A549 (cell line): ENCODE measurements at regions not wholly inside any gene's neighbourhood (a gene's known extent, or its start where the extent isn't known, plus 50 kb on each side); places are given as distances from the start of the nearest gene placed in this dataset.
A peak's percentile ranks its signal among the peaks of the same experiment; 100 is the strongest.

Experiments
- ATAC-seq, 2 experiments: fragments of 200-7000 bp in 1 of 2; fragments of >200 bp in 1 of 2; cut with Nextera tagmentation in 1 of 2; cut with Tn5 transposase in 1 of 2; 3 replicates each; pipeline versions ENCODE4 v1.8.0 to v1.9.1; 2018 to 2020; ENCODE audit warnings: mild to moderate bottlenecking in 1 of 2, moderate library complexity in 1 of 2
- CTCF ChIA-PET: fragments of 300-600 bp; sonication (Branson Sonifier 250); formaldehyde crosslinking; extraction: SDS; loops from one replicate; lab custom pipeline; 2021; ENCODE audit warnings: antibody characterized with exemption, inconsistent platforms; lab: Yijun Ruan, JAX
- POLR2A ChIA-PET: fragments of 350-600 bp; formaldehyde crosslinking; extraction: SDS; loops from one replicate; lab custom pipeline; 2021; ENCODE audit warnings: antibody characterized with exemption, inconsistent platforms; lab: Yijun Ruan, JAX
- DNase-seq, 2 experiments: peaks; one replicate each; pipeline versions ENCODE4 v3.0.0 to v3.0.0-alpha.2; 2011 to 2016; ENCODE audit warnings: low read depth in 1 of 2, low spot score in 1 of 2
- FAIRE-seq: peaks from 2 replicates; lab custom pipeline; 2011; peaks lifted over from hg19 to GRCh38; lab: Jason Lieb, UNC
- H3K27ac ChIP-seq, 2 experiments: fragments of >200 bp; sonication (Bioruptor Twin); formaldehyde crosslinking; 3 replicates each; pipeline ENCODE4 v1.5.1; 2016 to 2017
- H3K4me1 ChIP-seq: fragments of >200 bp; sonication (Bioruptor Twin); formaldehyde crosslinking; 3 replicates; pipeline ENCODE4 v1.6.1; 2016
- H3K4me2 ChIP-seq: fragments of >200 bp; sonication (Bioruptor Twin); formaldehyde crosslinking; 3 replicates; pipeline ENCODE4 v1.6.1; 2016
- H3K4me3 ChIP-seq: fragments of >200 bp; sonication (Bioruptor Twin); formaldehyde crosslinking; 3 replicates; pipeline ENCODE4 v1.5.1; 2016
- H3K9me3 ChIP-seq: fragments of >200 bp; sonication (Bioruptor Twin); formaldehyde crosslinking; 3 replicates; pipeline ENCODE4 v1.6.1; 2016
- CTCF ChIP-seq: fragments of >200 bp; sonication (Bioruptor Twin); formaldehyde crosslinking; IDR thresholded peaks from 3 replicates; pipeline ENCODE4 v1.5.1; 2016
- ESRRA ChIP-seq: fragments of 150-350 bp; IDR thresholded peaks from 2 replicates; pipeline ENCODE4 v1.6.1; 2014; ENCODE audit warnings: mild to moderate bottlenecking, low read length, borderline replicate concordance
- FOSL2 ChIP-seq, 2 experiments: fragments of 450-650 bp in 1 of 2; fragments of >200 bp in 1 of 2; sonication (Bioruptor Twin) in 1 of 2; formaldehyde crosslinking; IDR thresholded peaks; 2 replicates each; pipeline versions ENCODE4 v1.5.0 to v1.6.1; 2016 to 2020; ENCODE audit warnings: mild to moderate bottlenecking in 1 of 2, moderate library complexity in 1 of 2
- HEYL ChIP-seq: fragments of 250-450 bp; sonication (Bioruptor Pico); IDR thresholded peaks from 2 replicates; pipeline ENCODE4 v1.8.0; 2021; ENCODE audit warnings: mild to moderate bottlenecking, moderate library complexity
- HOXA7 ChIP-seq: fragments of 250-450 bp; sonication (Bioruptor Pico); IDR thresholded peaks from 2 replicates; pipeline ENCODE4 v1.5.0; 2020; ENCODE audit warnings: mild to moderate bottlenecking, moderate library complexity
- JUN ChIP-seq, 2 experiments: fragments of >200 bp; sonication (Bioruptor Twin); formaldehyde crosslinking; IDR thresholded peaks; 2 replicates in 1 of 2; 3 replicates in 1 of 2; pipeline ENCODE4 v1.6.1; 2016 to 2017
- MAFK ChIP-seq: fragments of 450-650 bp; IDR thresholded peaks from 2 replicates; pipeline ENCODE4 v1.6.1; 2014; ENCODE audit not compliant: partially characterized antibody
- MYC ChIP-seq: IDR thresholded peaks from 2 replicates; pipeline ENCODE4 v1.6.1; 2012; ENCODE audit warnings: mild to moderate bottlenecking, inconsistent platforms, low read length, improper control_type of control experiment, borderline replicate concordance
- NR3C1 ChIP-seq: fragments of >200 bp; sonication (Bioruptor Twin); formaldehyde crosslinking; IDR thresholded peaks from 3 replicates; pipeline ENCODE4 v1.6.1; 2017
- RAD21 ChIP-seq, 2 experiments: fragments of >200 bp in 1 of 2; sonication (Bioruptor Twin) in 1 of 2; formaldehyde crosslinking in 1 of 2; IDR thresholded peaks in 1 of 2; conservative IDR thresholded peaks in 1 of 2; 2 replicates in 1 of 2; 3 replicates in 1 of 2; pipeline ENCODE4 v1.6.1; 2012 to 2018; ENCODE audit warnings: inconsistent platforms in 1 of 2
- RFX5 ChIP-seq: fragments of 450-650 bp; IDR thresholded peaks from 2 replicates; pipeline ENCODE4 v1.7.1; 2014; ENCODE audit warnings: antibody characterized with exemption, mild to moderate bottlenecking, moderate library complexity
- RNF2 ChIP-seq: fragments of 200-600 bp; sonication (generic); IDR thresholded peaks from 2 replicates; pipeline ENCODE4 v1.6.1; 2016; ENCODE audit warnings: low read depth, mild to moderate bottlenecking, antibody characterized with exemption, moderate library complexity, borderline replicate concordance
- ZC3H11A ChIP-seq: fragments of 450-650 bp; IDR thresholded peaks from 2 replicates; pipeline ENCODE4 v1.6.1; 2014; ENCODE audit warnings: antibody characterized with exemption, mild to moderate bottlenecking
- ZSCAN20 ChIP-seq: fragments of 250-450 bp; sonication (Bioruptor Pico); IDR thresholded peaks from 2 replicates; pipeline ENCODE4 v1.8.0; 2022; ENCODE audit warnings: mild to moderate bottlenecking, moderate library complexity
- WGBS: methylation state at CpG from one replicate; pipeline ENCODE4 v1.1.6; 2017; ENCODE audit errors: missing lambda C conversion rate; 5-methylcytosine and 5-hydroxymethylcytosine counted together
- TF ChIP-seq, protein P1 (sequence below): IDR thresholded peaks from 2 replicates; pipeline ENCODE4 v1.6.1; 2012
- TF ChIP-seq, protein P2 (sequence below): fragments of 200-600 bp; sonication (generic); IDR thresholded peaks from 2 replicates; pipeline ENCODE4 v1.6.1; 2016; ENCODE audit warnings: antibody characterized with exemption, mild to moderate bottlenecking, moderate library complexity
- TF ChIP-seq, protein P3 (sequence below): fragments of >200 bp; sonication (Bioruptor Twin); formaldehyde crosslinking; IDR thresholded peaks from 3 replicates; pipeline ENCODE4 v1.6.1; 2016

GRCh38 chr1:234735476-234735875 is 125.5 kb upstream of the IRF2BP2 start:
- Histone ChIP-seq H3K4me3 (no peak overlapping the region), H3K4me1 (peaks cover 16% of the 10 kb centered on the region), H3K4me2 (no peak overlapping the region), H3K9me3 (no peaks in the 10 kb centered on the region), H3K27ac (peak overlapping the region in 1 of 2 experiments; percentile 10; a peak in 3 of 6 replicates)
- ChIA-PET POLR2A (interaction anchor here (0.5 to 2.0 kb wide), 3 partner anchors 11 to 124 kb away, joined by 3 to 7 read pairs (median 3); no protein-coding TSS in a partner anchor), CTCF (interaction anchor here (1.3 kb wide), 2 partner anchors 236 to 358 kb away, joined by 3 read pairs; no protein-coding TSS in a partner anchor)
- TF ChIP-seq NR3C1 (no peak), ZC3H11A (no peak), ZSCAN20 (CRISPR knock-in tag) (no peak), MAFK (no peak), CTCF (no peak)
- 97% methylated on average over 14 of the region's 14 CpGs for WGBS
- ATAC-seq (no peak), FAIRE-seq (no peak), DNase-seq (no peak)

DNA sequence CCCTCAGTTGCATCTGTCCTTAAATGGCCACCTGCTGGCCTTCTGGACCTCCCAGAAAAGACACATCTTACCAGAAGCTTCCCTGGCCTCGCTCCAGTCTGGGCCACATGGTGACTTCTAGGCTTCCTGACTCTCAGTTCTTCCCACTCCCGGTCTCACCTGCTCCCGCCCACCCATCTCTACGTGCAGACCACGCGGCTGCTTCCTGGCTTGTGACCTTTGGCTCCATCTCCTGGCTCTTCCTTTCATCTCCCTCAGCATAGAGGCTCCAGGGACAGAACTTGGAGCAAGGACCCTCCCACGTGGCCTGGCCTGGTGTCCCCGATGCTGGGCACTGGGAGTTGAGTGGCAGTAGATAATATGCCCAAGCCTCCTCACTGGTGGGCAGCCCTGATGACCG is 124.9 kb upstream of the IRF2BP2 start:
- ChIA-PET POLR2A (interaction anchor here (0.5 to 2.0 kb wide), 3 partner anchors 11 to 123 kb away, joined by 3 to 7 read pairs (median 3); no protein-coding TSS in a partner anchor), CTCF (interaction anchor here (1.3 kb wide), 2 partner anchors 235 to 358 kb away, joined by 3 read pairs; no protein-coding TSS in a partner anchor)
- no peak for TF ChIP-seq FOSL2 (IDR thresholded peaks at IDR 0.05)
- TF ChIP-seq FOSL2 (CRISPR knock-in tag; IDR thresholded peaks at IDR 0.05), result no peak
- no peak for TF ChIP-seq RFX5
- TF ChIP-seq RAD21 (conservative IDR thresholded peaks at IDR 0.05 in 1 of 2, IDR thresholded peaks at IDR 0.05 in 1 of 2), result peak in 1 of 2 experiments; percentile 14; a peak in 1 of 5 replicates
- TF ChIP-seq, protein P1, sequence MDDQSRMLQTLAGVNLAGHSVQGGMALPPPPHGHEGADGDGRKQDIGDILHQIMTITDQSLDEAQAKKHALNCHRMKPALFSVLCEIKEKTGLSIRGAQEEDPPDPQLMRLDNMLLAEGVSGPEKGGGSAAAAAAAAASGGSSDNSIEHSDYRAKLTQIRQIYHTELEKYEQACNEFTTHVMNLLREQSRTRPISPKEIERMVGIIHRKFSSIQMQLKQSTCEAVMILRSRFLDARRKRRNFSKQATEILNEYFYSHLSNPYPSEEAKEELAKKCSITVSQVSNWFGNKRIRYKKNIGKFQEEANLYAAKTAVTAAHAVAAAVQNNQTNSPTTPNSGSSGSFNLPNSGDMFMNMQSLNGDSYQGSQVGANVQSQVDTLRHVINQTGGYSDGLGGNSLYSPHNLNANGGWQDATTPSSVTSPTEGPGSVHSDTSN, result no peak
- Histone ChIP-seq H3K4me2 (no peak overlapping the region), H3K4me1 (peaks cover 16% of the 10 kb centered on the region), H3K27ac (peak overlapping the region in 1 of 2 experiments; percentile 54; a peak in 3 of 6 replicates), H3K9me3 (no peaks in the 10 kb centered on the region), H3K4me3 (no peak overlapping the region)
- ATAC-seq, result no peak
- no peak for FAIRE-seq
- WGBS, result 89% methylated on average over 9 of the region's 9 CpGs
- DNase-seq, result no peak

GRCh38 chr1:234734412-234734835 is 124.4 kb upstream of the IRF2BP2 start:
- no peak for TF ChIP-seq MYC
- no peak for TF ChIP-seq RNF2
- no peak for TF ChIP-seq JUN (IDR thresholded peaks at IDR 0.05)
- TF ChIP-seq, protein P2, sequence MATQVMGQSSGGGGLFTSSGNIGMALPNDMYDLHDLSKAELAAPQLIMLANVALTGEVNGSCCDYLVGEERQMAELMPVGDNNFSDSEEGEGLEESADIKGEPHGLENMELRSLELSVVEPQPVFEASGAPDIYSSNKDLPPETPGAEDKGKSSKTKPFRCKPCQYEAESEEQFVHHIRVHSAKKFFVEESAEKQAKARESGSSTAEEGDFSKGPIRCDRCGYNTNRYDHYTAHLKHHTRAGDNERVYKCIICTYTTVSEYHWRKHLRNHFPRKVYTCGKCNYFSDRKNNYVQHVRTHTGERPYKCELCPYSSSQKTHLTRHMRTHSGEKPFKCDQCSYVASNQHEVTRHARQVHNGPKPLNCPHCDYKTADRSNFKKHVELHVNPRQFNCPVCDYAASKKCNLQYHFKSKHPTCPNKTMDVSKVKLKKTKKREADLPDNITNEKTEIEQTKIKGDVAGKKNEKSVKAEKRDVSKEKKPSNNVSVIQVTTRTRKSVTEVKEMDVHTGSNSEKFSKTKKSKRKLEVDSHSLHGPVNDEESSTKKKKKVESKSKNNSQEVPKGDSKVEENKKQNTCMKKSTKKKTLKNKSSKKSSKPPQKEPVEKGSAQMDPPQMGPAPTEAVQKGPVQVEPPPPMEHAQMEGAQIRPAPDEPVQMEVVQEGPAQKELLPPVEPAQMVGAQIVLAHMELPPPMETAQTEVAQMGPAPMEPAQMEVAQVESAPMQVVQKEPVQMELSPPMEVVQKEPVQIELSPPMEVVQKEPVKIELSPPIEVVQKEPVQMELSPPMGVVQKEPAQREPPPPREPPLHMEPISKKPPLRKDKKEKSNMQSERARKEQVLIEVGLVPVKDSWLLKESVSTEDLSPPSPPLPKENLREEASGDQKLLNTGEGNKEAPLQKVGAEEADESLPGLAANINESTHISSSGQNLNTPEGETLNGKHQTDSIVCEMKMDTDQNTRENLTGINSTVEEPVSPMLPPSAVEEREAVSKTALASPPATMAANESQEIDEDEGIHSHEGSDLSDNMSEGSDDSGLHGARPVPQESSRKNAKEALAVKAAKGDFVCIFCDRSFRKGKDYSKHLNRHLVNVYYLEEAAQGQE, result no peak
- TF ChIP-seq ESRRA, result no peak
- TF ChIP-seq HEYL (CRISPR knock-in tag), result no peak
- no peak for TF ChIP-seq HOXA7 (CRISPR knock-in tag)
- TF ChIP-seq ZC3H11A, result no peak
- TF ChIP-seq, protein P3, sequence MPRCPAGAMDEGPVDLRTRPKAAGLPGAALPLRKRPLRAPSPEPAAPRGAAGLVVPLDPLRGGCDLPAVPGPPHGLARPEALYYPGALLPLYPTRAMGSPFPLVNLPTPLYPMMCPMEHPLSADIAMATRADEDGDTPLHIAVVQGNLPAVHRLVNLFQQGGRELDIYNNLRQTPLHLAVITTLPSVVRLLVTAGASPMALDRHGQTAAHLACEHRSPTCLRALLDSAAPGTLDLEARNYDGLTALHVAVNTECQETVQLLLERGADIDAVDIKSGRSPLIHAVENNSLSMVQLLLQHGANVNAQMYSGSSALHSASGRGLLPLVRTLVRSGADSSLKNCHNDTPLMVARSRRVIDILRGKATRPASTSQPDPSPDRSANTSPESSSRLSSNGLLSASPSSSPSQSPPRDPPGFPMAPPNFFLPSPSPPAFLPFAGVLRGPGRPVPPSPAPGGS, result no peak
- CTCF ChIA-PET, result interaction anchor here (1.3 kb wide), 1 partner anchor 235 kb away, joined by 3 read pairs; no protein-coding TSS in a partner anchor
- ATAC-seq (no peak), FAIRE-seq (no peak), DNase-seq (no peak)
- no peaks in the 10 kb centered on the region for H3K9me3 ChIP-seq
- H3K4me1 ChIP-seq, result peaks cover 16% of the 10 kb centered on the region
- POLR2A ChIA-PET, result interaction anchor here (2.0 kb wide), 1 partner anchor 123 kb away, joined by 7 read pairs; no protein-coding TSS in a partner anchor
- WGBS, result 91% methylated on average over 13 of the region's 13 CpGs
- H3K4me2 ChIP-seq, result no peak overlapping the region
- peak overlapping the region in 1 of 2 experiments; percentile 54; a peak in 3 of 6 replicates for H3K27ac ChIP-seq
- H3K4me3 ChIP-seq, result no peak overlapping the region
